HG03342 (cell line): ENCODE measurements at regions not wholly inside any gene's neighbourhood (a gene's known extent, or its start where the extent isn't known, plus 50 kb on each side); places are given as distances from the start of the nearest gene placed in this dataset.

Source experiments
- ATAC-seq: cut with Tn5 transposase; IDR thresholded peaks from one replicate; pipeline ENCODE4 v1.9.1; 2021; ENCODE audit warnings: mild to moderate bottlenecking, moderate library complexity; ENCODE audit not compliant: unreplicated experiment

DNA sequence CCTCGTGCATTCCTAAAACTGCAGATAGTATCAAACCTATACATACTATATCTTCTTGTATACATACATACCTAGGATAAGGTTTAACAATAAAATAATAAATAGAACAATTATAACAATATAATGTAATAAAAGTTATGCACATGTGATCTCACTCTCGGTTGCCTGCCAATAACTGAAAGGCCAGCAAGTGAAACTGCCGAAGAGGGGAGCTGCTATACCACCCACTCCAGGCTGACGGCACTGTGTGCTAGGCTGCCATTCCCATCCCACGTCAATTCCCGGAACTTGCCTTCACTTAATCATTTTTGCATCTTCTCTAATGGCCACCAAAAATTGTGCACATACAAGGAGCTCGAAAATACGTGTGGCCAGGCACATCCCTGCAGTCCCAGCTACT is 451.1 kb upstream of the FAT1 start:
- no peak for ATAC-seq

DNA sequence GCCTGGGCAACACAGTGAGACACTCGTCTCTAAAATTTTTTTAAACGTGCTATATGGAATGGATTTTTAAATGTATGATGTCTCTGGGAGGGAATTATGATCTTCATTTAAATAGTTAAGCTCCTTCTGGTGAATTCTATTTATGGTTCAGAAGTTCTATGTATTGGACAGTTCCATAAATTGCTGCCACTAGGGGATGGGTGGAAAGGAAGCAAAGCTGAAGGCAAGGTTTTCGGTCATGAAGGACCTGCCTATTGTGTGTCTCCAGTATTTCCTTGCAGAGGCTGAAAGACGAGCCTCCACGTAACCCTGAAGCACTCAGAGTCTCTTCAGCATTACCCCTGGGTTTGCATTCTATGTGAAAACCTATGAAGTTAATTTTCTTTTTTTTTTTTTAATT is 451.5 kb upstream of the FAT1 start:
- ATAC-seq: no peak

DNA sequence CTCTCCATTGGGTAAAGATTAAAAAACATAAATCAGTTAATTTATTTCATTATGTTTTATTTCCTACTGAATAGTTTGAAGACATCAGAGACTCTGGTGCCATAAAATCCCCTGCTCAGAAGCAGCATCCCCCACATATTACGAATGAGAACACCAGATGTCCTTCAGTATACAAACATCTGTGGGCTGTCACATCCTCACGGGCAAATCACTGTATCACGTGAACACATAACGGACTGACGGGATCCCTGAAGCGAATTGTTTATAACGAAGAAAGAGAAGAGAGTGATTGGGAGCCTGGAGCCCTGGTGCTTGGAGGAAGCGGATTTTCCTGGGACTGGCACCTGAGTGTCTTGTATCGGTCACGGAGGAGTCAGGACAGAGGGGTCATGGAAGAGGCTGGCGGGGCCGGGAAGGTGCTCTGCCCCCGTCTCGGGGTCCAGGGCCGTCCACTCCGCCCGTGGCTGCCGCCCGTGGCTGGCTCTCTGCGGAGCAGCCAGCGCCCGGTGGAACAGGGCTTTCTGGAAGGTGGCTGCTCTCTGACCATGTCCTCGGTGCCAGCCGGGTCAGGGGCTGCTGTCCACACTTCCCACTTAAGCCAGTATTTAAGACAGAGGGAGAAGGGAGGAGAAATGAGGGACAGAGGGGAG is 452.7 kb upstream of the FAT1 start:
- ATAC-seq: no peak

DNA sequence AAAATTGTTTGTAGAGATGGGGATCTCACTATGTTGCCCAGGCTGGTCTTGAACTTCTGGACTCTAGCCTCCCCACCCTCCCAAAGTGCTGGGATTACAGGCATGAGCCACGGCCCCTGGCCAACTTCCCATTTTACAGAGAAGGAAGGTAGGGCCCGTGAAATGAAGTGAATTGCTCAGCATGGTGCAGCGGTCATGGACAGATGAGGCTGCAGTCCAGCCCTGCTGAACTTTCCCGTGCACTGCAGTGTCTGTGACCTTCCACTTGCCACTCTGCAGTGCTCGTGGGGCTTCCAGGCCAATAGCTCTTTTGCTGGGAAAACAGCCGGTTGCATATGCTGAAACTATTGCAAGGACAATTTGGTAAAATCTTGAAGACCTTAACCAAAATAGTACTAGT is 454.4 kb upstream of the FAT1 start:
- no peak for ATAC-seq

DNA sequence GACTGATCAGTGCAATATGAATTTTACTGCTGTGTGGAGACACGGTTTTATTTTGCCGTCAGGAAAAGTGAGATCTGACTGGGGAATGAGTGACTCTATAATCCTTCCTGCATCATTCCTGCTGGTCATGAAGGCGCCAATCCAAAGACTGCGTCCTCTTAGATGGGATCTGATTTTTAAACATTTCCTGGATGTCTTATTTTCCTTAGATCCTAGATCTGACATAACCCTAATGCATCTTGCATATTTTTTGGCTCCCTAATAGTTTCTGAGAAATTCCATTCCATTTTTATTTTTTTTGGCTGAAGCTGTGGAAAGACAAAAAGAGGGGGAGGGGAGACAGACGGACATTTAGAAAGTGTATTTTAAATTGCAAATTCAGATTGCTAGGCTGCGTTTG is 454.9 kb upstream of the FAT1 start:
- no peak for ATAC-seq

DNA sequence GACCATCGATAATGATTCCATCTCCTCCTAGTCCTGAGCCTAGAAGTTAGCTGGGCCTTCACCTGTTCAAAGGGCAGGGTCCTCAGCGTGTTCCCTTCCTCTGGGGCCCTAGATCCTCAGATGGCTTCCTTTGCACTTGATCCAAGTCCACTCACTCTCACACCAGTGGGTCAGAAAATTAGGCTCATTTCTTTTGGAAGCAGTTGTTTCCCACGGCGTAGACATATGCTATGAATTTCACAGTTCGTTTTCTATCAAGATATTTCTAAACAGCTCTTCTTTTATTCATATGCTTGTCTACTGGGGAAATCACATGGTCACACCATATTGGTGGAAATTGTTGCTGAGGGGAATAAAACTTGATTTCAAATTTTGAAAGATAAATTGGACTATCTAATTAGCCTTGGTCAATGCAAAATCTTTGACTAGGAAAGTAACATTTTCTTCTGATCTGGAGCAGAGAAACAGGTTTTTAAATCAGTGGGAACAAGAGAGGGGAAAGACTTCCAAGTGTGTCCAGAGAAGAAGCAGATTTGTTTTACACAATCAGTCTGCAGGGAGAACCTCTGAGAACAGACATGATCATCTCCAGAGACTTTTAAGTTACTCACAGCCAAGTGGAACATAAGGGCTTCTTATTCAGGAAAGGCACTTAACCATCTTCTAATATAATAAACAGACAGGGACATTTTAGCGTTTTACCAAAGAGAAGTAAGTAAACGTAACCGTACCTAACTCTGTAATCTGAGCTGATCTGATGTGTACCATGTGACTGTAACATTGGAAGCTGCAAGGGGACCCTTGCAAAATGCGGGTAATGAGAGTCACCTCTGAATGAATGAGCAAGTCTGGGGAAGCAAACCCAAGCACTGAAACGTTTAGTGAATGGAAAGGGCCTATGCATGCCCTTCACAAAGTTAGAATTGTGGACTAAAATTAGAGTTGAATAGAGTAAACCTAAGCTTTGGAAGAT is 455.7 kb upstream of the FAT1 start:
- ATAC-seq: no peak

DNA sequence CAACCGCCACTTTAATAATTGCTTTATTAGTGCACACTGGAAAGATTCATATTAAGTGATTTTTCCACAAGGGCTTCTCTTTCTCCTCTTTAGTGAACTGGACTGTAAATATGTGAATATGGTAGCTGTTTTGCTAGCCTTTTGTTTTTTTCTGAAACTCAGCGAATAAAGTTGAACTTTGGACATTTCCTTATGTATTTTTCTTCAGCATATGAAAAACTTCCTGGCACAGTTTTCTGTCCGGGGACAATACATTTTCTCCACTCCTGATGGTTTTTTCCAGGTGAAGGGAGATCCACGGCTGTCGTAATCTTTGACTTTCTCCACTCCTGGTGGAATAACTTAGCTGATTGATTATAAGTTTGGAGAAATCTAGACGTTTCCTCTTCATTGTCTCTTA is 457.4 kb upstream of the FAT1 start:
- no peak for ATAC-seq

DNA sequence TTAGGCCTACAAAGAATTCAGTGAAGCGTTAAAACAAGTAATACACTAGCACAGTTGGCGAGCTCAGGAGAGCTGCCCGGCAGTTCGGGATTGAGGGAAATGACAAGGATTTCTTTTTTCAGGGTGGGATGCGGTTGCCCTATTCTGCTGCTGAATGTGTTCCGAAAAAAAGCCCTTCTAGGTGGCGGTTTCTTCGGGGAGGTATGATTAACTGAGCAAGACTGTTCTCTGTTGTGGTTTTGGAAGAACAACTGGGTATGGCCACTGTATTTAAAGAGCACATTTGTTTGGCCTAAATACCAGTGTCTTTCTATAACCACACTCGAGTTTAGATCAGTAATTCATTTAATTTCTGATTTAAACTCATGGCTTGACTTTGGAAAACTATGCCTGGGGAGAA is 459.7 kb upstream of the FAT1 start:
- ATAC-seq: no peak

DNA sequence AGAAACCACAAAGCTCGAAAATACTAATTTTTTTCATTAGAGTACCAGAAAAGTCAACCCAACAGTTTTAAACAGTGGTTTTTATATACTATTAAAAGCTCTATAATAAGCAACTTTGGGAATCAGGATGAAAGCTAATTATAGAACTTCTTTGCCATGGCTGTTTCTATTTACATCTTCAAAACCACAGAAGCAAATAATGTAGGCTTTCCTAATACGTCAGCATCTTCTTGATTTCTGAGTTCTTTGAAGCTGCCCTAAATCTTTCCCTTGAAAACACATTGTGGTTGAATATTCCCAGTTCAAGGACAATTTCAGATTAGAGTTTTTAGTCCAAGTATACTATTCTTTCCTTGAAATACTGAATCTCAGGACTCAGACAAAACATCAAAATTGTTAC is 460.2 kb upstream of the FAT1 start:
- ATAC-seq: no peak

DNA sequence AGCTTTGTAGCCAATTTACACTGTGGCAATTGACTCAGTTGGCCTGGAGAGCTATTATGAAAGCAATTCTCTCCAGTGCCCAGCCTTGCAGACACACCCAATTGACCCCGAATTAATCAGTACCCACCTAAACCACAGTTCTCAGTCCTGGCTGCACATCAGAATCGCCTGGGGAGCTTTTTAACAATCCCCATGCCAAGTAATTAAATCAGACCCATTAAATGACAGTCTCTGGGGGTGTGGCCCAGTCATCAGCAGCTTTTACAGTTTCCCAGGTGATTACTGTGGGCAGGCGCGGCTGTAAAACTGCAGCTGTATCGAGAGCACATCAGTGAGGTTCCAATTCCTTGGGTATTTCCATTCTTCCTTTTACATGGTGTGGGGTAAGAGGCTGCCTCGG is 460.9 kb upstream of the FAT1 start:
- ATAC-seq: no peak

DNA sequence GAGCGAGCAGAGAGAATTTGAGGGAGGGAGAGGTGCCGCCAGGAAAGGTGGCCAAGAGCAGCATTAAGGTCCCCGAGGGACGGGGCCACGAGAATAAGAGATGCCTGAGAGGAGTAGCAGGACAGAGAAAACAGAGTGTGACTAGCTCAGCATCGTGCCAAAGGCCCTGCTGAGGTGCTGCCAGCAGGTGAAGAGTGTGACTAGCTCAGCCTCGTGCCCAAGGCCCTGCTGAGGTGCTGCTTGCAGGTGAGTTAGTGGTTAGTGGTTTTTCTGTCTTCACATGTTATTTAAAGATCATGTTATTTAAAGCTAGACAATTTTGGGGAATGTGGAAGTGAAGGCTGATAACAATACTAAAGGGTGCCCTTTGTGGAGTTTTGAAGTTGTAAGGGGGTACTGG is 464.5 kb upstream of the FAT1 start:
- no peak for ATAC-seq

DNA sequence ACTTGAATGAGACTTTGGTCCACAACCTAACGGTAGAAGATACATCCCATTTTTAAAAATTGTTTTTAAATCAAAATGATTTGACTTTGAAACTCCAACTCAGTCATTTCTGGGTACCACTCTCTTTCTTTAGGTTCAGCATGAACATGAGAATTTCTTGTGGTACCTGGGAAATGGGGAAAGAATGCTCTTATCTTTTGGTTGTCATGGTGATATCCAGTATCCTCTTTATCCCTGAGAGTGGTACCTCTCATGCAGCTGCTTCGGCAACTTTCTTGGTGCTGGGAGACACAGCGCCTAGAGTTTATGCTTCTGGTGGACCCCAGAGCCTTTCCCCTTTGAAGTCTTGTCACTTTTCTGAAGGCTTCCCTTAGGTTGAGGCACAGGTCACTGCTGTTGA is 465.1 kb upstream of the FAT1 start:
- ATAC-seq: no peak

DNA sequence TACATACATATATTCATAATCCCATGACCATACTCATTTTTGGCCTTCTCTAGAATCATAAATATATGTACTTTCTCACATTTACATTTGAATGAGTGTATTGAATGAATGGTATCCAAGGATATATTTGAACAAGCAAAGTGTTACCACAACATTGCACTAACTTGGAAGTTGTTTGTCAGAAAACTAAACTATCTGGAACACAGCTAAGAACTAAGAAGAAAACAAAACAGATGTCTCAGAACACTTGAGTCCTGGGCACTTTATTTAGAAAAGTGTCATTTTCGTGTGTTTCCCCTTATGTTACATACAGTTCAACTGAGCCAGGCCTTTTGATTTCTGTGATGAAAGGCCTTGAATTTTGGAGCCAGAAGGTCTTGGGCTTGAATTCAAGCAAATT is 466.7 kb upstream of the FAT1 start:
- no peak for ATAC-seq

DNA sequence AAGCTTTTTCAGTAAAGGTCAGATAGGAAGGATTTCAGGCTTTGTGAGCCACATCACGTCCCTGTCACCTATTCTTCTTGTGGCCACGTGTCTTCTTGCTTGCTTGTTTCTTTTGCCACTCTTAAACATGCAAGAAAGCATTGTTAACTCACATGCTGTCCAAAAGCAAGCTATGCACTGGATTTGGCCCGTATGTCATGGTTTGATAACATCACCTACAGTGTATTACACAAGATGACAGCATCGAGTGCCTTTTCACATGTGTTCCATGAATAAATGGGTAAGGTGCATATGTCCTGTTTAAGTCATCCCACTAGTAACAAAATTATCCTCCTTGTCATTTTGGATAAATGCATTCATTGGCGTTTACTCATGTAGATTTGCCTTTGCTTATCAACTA is 468.0 kb upstream of the FAT1 start:
- ATAC-seq: no peak

DNA sequence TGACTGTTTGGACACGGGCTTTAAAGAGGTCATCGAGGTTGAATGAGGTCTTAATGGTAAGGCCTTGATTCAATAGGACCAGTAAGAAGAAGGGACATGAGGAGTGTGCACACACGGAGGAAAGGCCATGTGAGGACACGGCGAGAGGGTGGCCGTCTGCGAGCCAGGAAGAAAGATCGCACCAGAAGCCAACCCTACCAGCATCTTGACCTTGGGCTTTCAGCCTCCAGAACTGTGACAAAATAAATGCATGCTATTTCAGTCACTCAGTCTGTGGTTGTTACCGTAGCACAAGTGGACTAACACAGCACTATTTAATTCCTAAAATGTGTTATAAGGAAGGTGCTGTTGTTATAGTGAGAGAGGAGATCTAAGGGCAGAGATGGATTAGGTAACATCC is 468.6 kb upstream of the FAT1 start:
- ATAC-seq: no peak

DNA sequence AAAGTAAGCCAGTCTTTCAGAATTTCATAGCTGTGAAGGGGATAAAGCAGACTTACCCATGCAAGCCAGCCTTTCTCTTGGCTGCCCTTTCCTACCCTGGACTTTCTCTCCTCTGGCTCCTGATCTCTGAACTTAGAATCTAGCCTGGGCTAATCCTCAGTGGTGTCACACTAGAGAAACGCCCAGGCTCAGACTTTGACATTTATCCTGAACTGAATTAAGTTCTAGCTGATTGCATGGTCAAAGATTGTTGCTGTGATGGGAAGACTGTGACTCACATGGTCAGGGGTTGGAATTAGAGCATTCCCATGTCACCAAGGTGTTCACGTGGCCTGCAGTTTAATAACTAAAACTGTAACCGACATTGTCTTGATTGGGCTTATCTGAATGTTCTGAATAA is 469.5 kb upstream of the FAT1 start:
- ATAC-seq: no peak

DNA sequence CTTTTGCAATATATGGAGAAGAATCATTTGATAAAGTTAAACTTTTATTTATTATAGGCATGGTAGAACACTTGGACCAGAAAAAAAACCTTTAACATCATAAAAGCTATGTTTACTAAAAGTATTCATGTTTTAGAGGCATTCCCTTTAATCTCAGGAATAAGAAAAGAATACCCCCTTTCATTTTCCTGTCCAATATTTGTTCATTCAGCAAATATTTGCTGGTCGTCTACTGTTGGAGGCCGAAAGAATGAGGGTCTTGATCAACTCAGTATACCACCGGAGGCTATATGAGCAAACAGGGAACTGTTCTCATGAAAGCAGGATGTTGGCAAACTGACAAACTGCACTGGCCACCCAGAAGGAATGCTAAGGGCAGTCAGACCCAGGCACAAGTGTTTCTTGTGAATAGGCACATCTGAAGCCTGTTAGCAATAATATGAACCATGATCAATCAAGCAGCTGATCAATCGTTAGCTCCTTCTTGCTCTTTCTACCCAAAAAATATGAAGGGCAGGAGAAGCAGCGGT is 480.8 kb upstream of the FAT1 start:
- no peak for ATAC-seq

DNA sequence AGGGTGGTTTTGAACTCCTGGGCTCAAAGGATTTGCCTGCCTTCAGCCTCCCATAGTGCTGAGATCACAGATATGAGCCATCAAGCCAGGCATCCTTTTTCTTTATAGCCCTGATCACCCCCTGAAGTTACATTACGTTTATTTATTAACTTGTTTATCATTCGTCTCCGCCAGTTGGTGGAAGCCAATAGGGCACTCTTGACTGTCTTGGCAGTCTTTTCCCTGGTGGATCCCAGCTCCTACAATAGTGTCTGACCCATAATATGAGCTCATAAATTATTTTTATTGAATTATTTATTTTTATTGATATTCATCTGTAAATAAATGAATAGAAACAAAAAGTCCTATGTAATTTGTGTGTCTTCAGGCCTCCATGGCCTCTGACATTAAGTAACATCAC is 484.3 kb upstream of the FAT1 start:
- ATAC-seq: no peak

DNA sequence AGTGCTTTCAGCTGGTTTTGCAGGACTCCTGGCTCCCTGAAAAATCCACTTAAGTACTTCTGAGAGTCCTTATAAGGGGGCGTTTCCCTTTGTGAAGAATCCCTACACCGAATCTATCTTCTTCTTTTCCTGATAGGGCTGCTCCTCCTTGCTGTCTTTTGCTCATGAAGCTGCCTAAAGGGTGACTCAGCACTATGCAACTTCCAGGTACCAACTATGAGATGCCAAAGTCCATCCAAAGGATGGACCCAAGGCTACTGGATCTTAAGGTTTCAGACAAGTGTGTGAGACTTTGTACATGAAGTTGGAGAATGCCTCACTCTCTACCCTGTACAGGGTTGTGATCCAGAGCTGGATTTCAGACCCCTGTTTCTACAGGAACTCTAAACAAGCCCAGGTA is 485.0 kb upstream of the FAT1 start:
- ATAC-seq: no peak

DNA sequence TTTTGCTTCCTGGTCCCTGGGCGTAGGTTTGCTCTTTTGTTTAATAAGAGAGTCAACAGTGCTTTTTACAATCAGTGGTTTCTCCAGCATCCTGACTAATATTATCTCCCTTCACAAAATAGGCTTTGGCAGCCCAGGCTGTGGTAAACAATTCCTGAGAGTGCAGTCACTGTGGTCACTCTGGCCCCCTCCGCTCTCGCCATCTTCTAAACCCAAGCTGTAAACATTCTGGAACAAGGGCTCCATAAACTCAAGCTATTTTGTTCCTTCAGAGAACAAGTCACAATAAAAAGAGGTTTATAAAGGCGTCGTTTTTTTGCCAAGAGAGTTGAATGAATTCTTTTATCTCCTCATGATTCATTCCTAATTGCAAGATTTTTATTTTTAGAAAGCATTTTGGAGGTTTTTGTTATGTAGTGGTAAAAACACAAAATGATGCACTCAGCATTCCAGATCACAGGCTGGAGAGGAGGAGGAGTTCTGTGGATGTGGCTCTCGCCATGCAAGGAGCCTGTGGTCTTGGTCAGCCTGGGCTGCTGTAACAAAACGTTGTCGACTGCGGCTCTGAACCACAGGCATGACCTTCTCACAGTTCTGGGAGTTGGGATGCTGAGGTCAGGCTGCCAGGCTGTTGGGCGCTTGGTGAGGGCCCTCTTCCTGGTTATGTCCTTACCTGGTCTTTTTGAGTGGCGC is 486.4 kb upstream of the FAT1 start:
- no peak for ATAC-seq

DNA sequence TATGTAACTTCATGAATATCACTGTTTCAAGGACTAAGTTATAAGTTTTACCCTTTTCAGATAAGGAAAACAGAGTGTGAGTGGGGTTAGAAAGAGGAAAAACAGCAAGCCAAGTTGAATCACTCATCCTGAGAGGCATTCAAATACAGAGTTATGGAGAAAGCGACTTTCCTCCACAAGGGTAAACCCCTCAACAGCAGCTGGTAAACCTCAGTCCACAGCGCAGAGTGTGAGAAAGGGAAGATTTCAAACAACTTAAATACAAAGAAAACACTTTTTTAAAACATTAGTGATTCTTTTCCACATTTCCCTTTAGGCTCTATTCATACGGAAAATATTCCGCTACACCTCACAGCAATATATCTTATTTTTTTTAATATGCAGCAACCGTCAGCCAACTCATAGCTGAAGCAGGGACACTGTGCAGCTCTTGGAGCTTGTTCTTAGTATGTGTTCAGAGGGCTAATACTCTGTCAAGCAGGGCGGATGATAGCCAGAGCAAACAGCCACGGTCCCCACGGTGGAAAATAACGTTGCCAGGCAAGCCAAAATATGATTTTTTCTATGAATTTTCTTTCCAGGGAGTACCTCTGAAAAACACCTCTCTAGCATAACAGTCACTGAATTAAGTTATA is 488.9 kb upstream of the FAT1 start:
- ATAC-seq: no peak
